H9 (cell line): ENCODE measurements at regions not wholly inside any gene's neighbourhood (a gene's known extent, or its start where the extent isn't known, plus 50 kb on each side); places are given as distances from the start of the nearest gene placed in this dataset.

ENCODE experiments used
- DNase-seq: peaks from one replicate; pipeline ENCODE4 v3.0.0-alpha.2; 2017
- H2AFZ ChIP-seq: one replicate; pipeline ENCODE4 v1.6.1; 2013; ENCODE audit warnings: mild to moderate bottlenecking, low read length, control low read depth, moderate library complexity
- H2AK5ac ChIP-seq: 2 replicates; pipeline ENCODE4 v1.6.1; 2013; ENCODE audit warnings: low read length, control low read depth, mixed read lengths; ENCODE audit not compliant: insufficient read length
- H2BK120ac ChIP-seq: one replicate; pipeline ENCODE4 v1.6.1; 2013; ENCODE audit warnings: low read depth, mild to moderate bottlenecking, low read length, control low read depth, inconsistent platforms; ENCODE audit not compliant: poor library complexity, severe bottlenecking
- H2BK12ac ChIP-seq: 2 replicates; pipeline ENCODE4 v1.6.1; 2013; ENCODE audit warnings: low read length, control low read depth, mixed read lengths, low read depth; ENCODE audit not compliant: insufficient read length
- H2BK15ac ChIP-seq: 2 replicates; pipeline ENCODE4 v1.6.1; 2013; ENCODE audit warnings: low read depth, low read length, control low read depth
- H2BK20ac ChIP-seq: one replicate; pipeline ENCODE4 v1.6.1; 2013; ENCODE audit warnings: low read depth, mild to moderate bottlenecking, low read length, control low read depth, inconsistent platforms; ENCODE audit not compliant: poor library complexity, severe bottlenecking
- H2BK5ac ChIP-seq: 2 replicates; pipeline ENCODE4 v1.6.1; 2013; ENCODE audit warnings: low read length, control low read depth, mixed read lengths; ENCODE audit not compliant: insufficient read length
- H3K14ac ChIP-seq: 2 replicates; pipeline ENCODE4 v1.6.1; 2013; ENCODE audit warnings: low read length, control low read depth; ENCODE audit not compliant: insufficient read depth
- H3K18ac ChIP-seq: 2 replicates; pipeline ENCODE4 v1.6.1; 2013; ENCODE audit warnings: low read depth, mild to moderate bottlenecking, mixed read lengths, low read length, control low read depth; ENCODE audit not compliant: insufficient read length
- H3K23ac ChIP-seq: 2 replicates; pipeline ENCODE4 v1.6.1; 2013; ENCODE audit warnings: low read length, control low read depth, mixed read lengths, low read depth; ENCODE audit not compliant: insufficient read length
- H3K23me2 ChIP-seq: 2 replicates; pipeline ENCODE4 v1.6.1; 2013; ENCODE audit warnings: low read depth, mild to moderate bottlenecking, mixed read lengths, low read length, control low read depth; ENCODE audit not compliant: insufficient read length, poor library complexity, severe bottlenecking
- H3K27ac ChIP-seq: 2 replicates; pipeline ENCODE4 v1.5.1; 2013; ENCODE audit warnings: low read length, control low read depth, mixed read lengths, low read depth; ENCODE audit not compliant: insufficient read length
- H3K27me3 ChIP-seq: 2 replicates; pipeline ENCODE4 v1.6.1; 2013; ENCODE audit warnings: low read length, control low read depth, inconsistent platforms; ENCODE audit not compliant: insufficient read depth
- H3K4ac ChIP-seq: 2 replicates; pipeline ENCODE4 v1.6.1; 2013; ENCODE audit warnings: low read depth, mild to moderate bottlenecking, control low read depth, inconsistent platforms, low read length, moderate library complexity
- H3K4me1 ChIP-seq: 2 replicates; pipeline ENCODE4 v1.6.1; 2013; ENCODE audit warnings: low read length, control low read depth, inconsistent platforms; ENCODE audit not compliant: insufficient read depth
- H3K4me2 ChIP-seq: 2 replicates; pipeline ENCODE4 v1.6.1; 2013; ENCODE audit warnings: low read length, control low read depth, mixed read lengths; ENCODE audit not compliant: insufficient read length, insufficient read depth
- H3K56ac ChIP-seq: 2 replicates; pipeline ENCODE4 v1.6.1; 2013; ENCODE audit warnings: low read depth, mild to moderate bottlenecking, mixed read lengths, low read length, control low read depth; ENCODE audit not compliant: insufficient read length
- H3K79me1 ChIP-seq: 2 replicates; pipeline ENCODE4 v1.6.1; 2013; ENCODE audit warnings: low read depth, mild to moderate bottlenecking, moderate library complexity, low read length, control low read depth, inconsistent platforms; ENCODE audit not compliant: insufficient read depth, poor library complexity, severe bottlenecking
- H3K79me2 ChIP-seq: 2 replicates; pipeline ENCODE4 v1.6.1; 2013; ENCODE audit warnings: low read length, control low read depth, inconsistent platforms; ENCODE audit not compliant: insufficient read depth
- H3K9ac ChIP-seq: 2 replicates; pipeline ENCODE4 v1.6.1; 2013; ENCODE audit warnings: low read length, control low read depth, mixed read lengths; ENCODE audit not compliant: insufficient read length; ENCODE audit errors: extremely low read depth
- H3K9me3 ChIP-seq: one replicate; pipeline ENCODE4 v1.6.1; 2013; ENCODE audit warnings: low read depth, low read length, inconsistent platforms; ENCODE audit not compliant: control insufficient read depth
- H3T11ph ChIP-seq: one replicate; pipeline ENCODE4 v1.6.1; 2013; ENCODE audit warnings: mild to moderate bottlenecking, low read length, control low read depth, inconsistent platforms
- H4K20me1 ChIP-seq: one replicate; pipeline ENCODE4 v1.6.1; 2013; ENCODE audit not compliant: control insufficient read depth, insufficient read length, insufficient read depth
- H4K5ac ChIP-seq: 2 replicates; pipeline ENCODE4 v1.6.1; 2013; ENCODE audit warnings: low read depth, mild to moderate bottlenecking, mixed read lengths, low read length, control low read depth; ENCODE audit not compliant: insufficient read length
- H4K8ac ChIP-seq: replicated peaks from 2 replicates; pipeline ENCODE4 v1.6.1; 2013; ENCODE audit warnings: low read length, control low read depth, mixed read lengths, low read depth; ENCODE audit not compliant: insufficient read length
- H4K91ac ChIP-seq: 2 replicates; pipeline ENCODE4 v1.6.1; 2013; ENCODE audit warnings: low read depth, mild to moderate bottlenecking, moderate library complexity, mixed read lengths, low read length, control low read depth; ENCODE audit not compliant: insufficient read length
- H3K27ac Mint-ChIP-seq, 3 experiments: 2 replicates in 2 of 3; 3 replicates in 1 of 3; pipeline ENCODE4 v1.8.0; 2020 to 2021; ENCODE audit warnings: mixed read lengths in 3 of 3, mild to moderate bottlenecking in 1 of 3, moderate library complexity in 1 of 3
- H3K27me3 Mint-ChIP-seq: 2 replicates; pipeline ENCODE4 v1.8.0; 2021; ENCODE audit warnings: low read depth, mild to moderate bottlenecking, moderate library complexity, mixed read lengths
- H3K36me3 Mint-ChIP-seq, 3 experiments: 2 replicates in 2 of 3; 3 replicates in 1 of 3; pipeline ENCODE4 v1.8.0; 2020 to 2021; ENCODE audit warnings: low read depth in 3 of 3, mixed read lengths in 3 of 3; ENCODE audit not compliant: insufficient read depth in 1 of 3
- H3K4me1 Mint-ChIP-seq, 2 experiments: 2 replicates each; pipeline ENCODE4 v1.8.0; 2020; ENCODE audit warnings: mixed read lengths in 2 of 2
- H3K4me3 Mint-ChIP-seq, 2 experiments: 2 replicates in 1 of 2; 3 replicates in 1 of 2; pipeline ENCODE4 v1.8.0; 2020 to 2021; ENCODE audit warnings: mild to moderate bottlenecking in 2 of 2, mixed read lengths in 2 of 2, moderate library complexity in 1 of 2
- H3K9me3 Mint-ChIP-seq, 2 experiments: 2 replicates in 1 of 2; 3 replicates in 1 of 2; pipeline ENCODE4 v1.8.0; 2020; ENCODE audit warnings: mild to moderate bottlenecking in 2 of 2, mixed read lengths in 2 of 2, moderate library complexity in 1 of 2
- CTCF ChIP-seq: fragments of 200-600 bp; sonication (generic); conservative IDR thresholded peaks from 3 replicates; pipeline ENCODE4 v1.8.0; 2021; ENCODE audit warnings: antibody characterized with exemption, mild to moderate bottlenecking
- WGBS: extraction: QIAGEN DNeasy Blood & Tissue Kit; methylation state at CpG from one replicate; pipeline ENCODE4 v1.1.7; 2013; ENCODE audit warnings: missing lambda C conversion rate, low lambda C conversion rate, mixed read lengths; ENCODE audit not compliant: insufficient read length; ENCODE audit errors: extremely low coverage; 5-methylcytosine and 5-hydroxymethylcytosine counted together

- no peak for DNase-seq
- Histone ChIP-seq H4K5ac (no peak overlapping the region), H4K8ac (no peak overlapping the region)
Observed at GRCh38 chr12:108043750-108044533, 85.1 kb upstream of the WSCD2 start.

More at GRCh38 chr12:108043750-108044533, 85.1 kb upstream of the WSCD2 start:
- Histone ChIP-seq H4K20me1 (no peaks in the 10 kb centered on the region), H3K79me1 (no peaks in the 10 kb centered on the region), H3K9me3 (no peaks in the 10 kb centered on the region), H2AK5ac (no peak overlapping the region), H2BK15ac (no peak overlapping the region), H2BK5ac (no peak overlapping the region), H3K27me3 (no peaks in the 10 kb centered on the region), H3K56ac (no peak overlapping the region), H2AFZ (no peak overlapping the region), H3K14ac (no peak overlapping the region), H3K9ac (no peak overlapping the region), H3K4me2 (no peak overlapping the region), H3K18ac (no peak overlapping the region), H4K91ac (no peak overlapping the region), H3K27ac (no peak overlapping the region), H3K23me2 (no peaks in the 10 kb centered on the region), H3T11ph (no peak overlapping the region), H3K4me1 (no peaks in the 10 kb centered on the region), H2BK20ac (no peak overlapping the region), H3K23ac (no peak overlapping the region), H2BK12ac (no peak overlapping the region), H3K79me2 (no peaks in the 10 kb centered on the region), H2BK120ac (no peak overlapping the region), H3K4ac (no peak overlapping the region)
- Mint-ChIP-seq H3K27ac (no peak overlapping the region), H3K9me3 (no peaks in the 10 kb centered on the region), H3K36me3 (no peaks in the 10 kb centered on the region; a peak in 1 of 7 replicates), H3K27me3 (peaks cover 42% of the 10 kb centered on the region), H3K4me3 (no peak overlapping the region), H3K4me1 (peaks cover 4 to 16% of the 10 kb centered on the region in 2 experiments)
- no CpG with 5 or more reads among the region's 7 CpGs for WGBS
- TF ChIP-seq CTCF = no peak
